IMR-90 (cell line): ENCODE measurements at regions not wholly inside any gene's neighbourhood (a gene's known extent, or its start where the extent isn't known, plus 50 kb on each side); places are given as distances from the start of the nearest gene placed in this dataset.
A peak's percentile ranks its signal among the peaks of the same experiment; 100 is the strongest.

Source experiments
- ATAC-seq: fragments of 200-7000 bp; cut with Tn5 transposase; 2 replicates; pipeline ENCODE4 v1.9.1; 2020; ENCODE audit warnings: low read depth, mild to moderate bottlenecking, moderate library complexity
- BruUV-seq: library from RNA; stranded (reverse); fragments of 400-500 nt; replicated peaks from 2 replicates; lab custom pipeline; 2021; lab: Mats Ljungman, UMichigan
- CTCF ChIA-PET: fragments of 300-600 bp; formaldehyde crosslinking; extraction: SDS; loops from one replicate; lab custom pipeline; 2021; ENCODE audit warnings: antibody characterized with exemption; lab: Yijun Ruan, JAX
- POLR2A ChIA-PET: fragments of 300-600 bp; sonication (Branson Sonifier 250); formaldehyde crosslinking; loops from one replicate; lab custom pipeline; 2022; ENCODE audit warnings: antibody characterized with exemption; ENCODE audit not compliant: unreplicated experiment; lab: Charles Lee
- DNase-seq: peaks from one replicate; pipeline ENCODE4 v3.0.0; 2013
- H2AFZ ChIP-seq: replicated peaks from 2 replicates; pipeline ENCODE3; 2013; ENCODE audit warnings: low read length, mild to moderate bottlenecking; ENCODE audit not compliant: poor library complexity
- H2AK5ac ChIP-seq: 2 replicates; pipeline ENCODE4 v1.6.1; 2013; ENCODE audit warnings: low read depth, low read length, inconsistent platforms
- H2AK9ac ChIP-seq: replicated peaks from 2 replicates; pipeline ENCODE3; 2013; ENCODE audit warnings: mild to moderate bottlenecking, low read depth, low read length, moderate library complexity; ENCODE audit not compliant: poor library complexity
- H2BK120ac ChIP-seq: 2 replicates; pipeline ENCODE4 v1.6.1; 2013; ENCODE audit warnings: low read depth, low read length, inconsistent platforms
- H2BK15ac ChIP-seq: 3 replicates; pipeline ENCODE4 v1.6.1; 2013; ENCODE audit warnings: low read depth, low read length, inconsistent platforms
- H2BK20ac ChIP-seq: 2 replicates; pipeline ENCODE4 v1.6.1; 2013; ENCODE audit warnings: low read depth, mild to moderate bottlenecking, inconsistent platforms, low read length, moderate library complexity
- H2BK5ac ChIP-seq: 2 replicates; pipeline ENCODE4 v1.6.1; 2013; ENCODE audit warnings: mild to moderate bottlenecking, low read depth, low read length, inconsistent platforms; ENCODE audit not compliant: poor library complexity, severe bottlenecking
- H3K14ac ChIP-seq: replicated peaks from 2 replicates; pipeline ENCODE4 v1.6.1; 2013; ENCODE audit warnings: low read depth, low read length, inconsistent platforms
- H3K18ac ChIP-seq: 2 replicates; pipeline ENCODE4 v1.6.1; 2013; ENCODE audit warnings: low read depth, low read length, control low read depth
- H3K23ac ChIP-seq: 2 replicates; pipeline ENCODE4 v1.6.1; 2013; ENCODE audit warnings: low read depth, low read length, inconsistent platforms
- H3K27ac ChIP-seq: 2 replicates; pipeline ENCODE4 v1.5.1; 2013; ENCODE audit warnings: mild to moderate bottlenecking, control low read depth, low read length; ENCODE audit not compliant: insufficient read depth
- H3K27me3 ChIP-seq: 2 replicates; pipeline ENCODE4 v1.6.1; 2013; ENCODE audit warnings: low read length; ENCODE audit not compliant: control insufficient read depth, insufficient read depth
- H3K36me3 ChIP-seq: 2 replicates; pipeline ENCODE4 v1.6.1; 2013; ENCODE audit warnings: low read length, mixed read lengths; ENCODE audit not compliant: control insufficient read depth, insufficient read depth
- H3K4ac ChIP-seq: 2 replicates; pipeline ENCODE4 v1.6.1; 2013; ENCODE audit warnings: low read depth, low read length, inconsistent platforms
- H3K4me1 ChIP-seq: 2 replicates; pipeline ENCODE4 v1.6.1; 2013; ENCODE audit warnings: low read length, mixed read lengths; ENCODE audit not compliant: control insufficient read depth, insufficient read depth
- H3K4me2 ChIP-seq: 2 replicates; pipeline ENCODE4 v1.6.1; 2013; ENCODE audit warnings: low read depth, mild to moderate bottlenecking, control low read depth, low read length, moderate library complexity
- H3K4me3 ChIP-seq: 2 replicates; pipeline ENCODE4 v1.5.1; 2013; ENCODE audit warnings: low read depth, mild to moderate bottlenecking, control low read depth, low read length, moderate library complexity; ENCODE audit not compliant: insufficient read depth
- H3K56ac ChIP-seq: 2 replicates; pipeline ENCODE4 v1.6.1; 2013; ENCODE audit warnings: low read length, inconsistent platforms; ENCODE audit not compliant: insufficient read depth; ENCODE audit errors: extremely low read depth
- H3K79me1 ChIP-seq, 2 experiments: 2 replicates each; pipeline ENCODE4 v1.6.1; 2013; ENCODE audit warnings: low read length in 2 of 2, inconsistent platforms in 1 of 2, low read depth in 1 of 2
- H3K9ac ChIP-seq: 2 replicates; pipeline ENCODE4 v1.6.1; 2013; ENCODE audit warnings: low read depth, low read length, control low read depth
- H3K9me1 ChIP-seq: 2 replicates; pipeline ENCODE4 v1.6.1; 2013; ENCODE audit warnings: low read length, inconsistent platforms; ENCODE audit not compliant: insufficient read depth
- H3K9me3 ChIP-seq: 2 replicates; pipeline ENCODE4 v1.6.1; 2013; ENCODE audit warnings: low read length; ENCODE audit not compliant: control insufficient read depth, insufficient read depth
- H4K20me1 ChIP-seq: 2 replicates; pipeline ENCODE4 v1.6.1; 2013; ENCODE audit warnings: low read length, inconsistent platforms; ENCODE audit not compliant: insufficient read depth
- H4K5ac ChIP-seq: 2 replicates; pipeline ENCODE4 v1.6.1; 2013; ENCODE audit warnings: mild to moderate bottlenecking, low read depth, low read length, control low read depth
- H4K8ac ChIP-seq, 2 experiments: 2 replicates each; pipeline ENCODE4 v1.6.1; 2013; ENCODE audit warnings: low read depth in 2 of 2, low read length in 2 of 2, control low read depth in 1 of 2, inconsistent platforms in 1 of 2
- H4K91ac ChIP-seq: 2 replicates; pipeline ENCODE4 v1.6.1; 2013; ENCODE audit warnings: low read depth, low read length, inconsistent platforms; ENCODE audit not compliant: insufficient read depth
- BHLHE40 ChIP-seq: fragments of 150-350 bp; IDR thresholded peaks from 2 replicates; pipeline ENCODE4 v1.6.1; 2016; ENCODE audit warnings: mild to moderate bottlenecking, low read depth, low read length
- CEBPB ChIP-seq: IDR thresholded peaks from 2 replicates; pipeline ENCODE4 v1.6.1; 2012; ENCODE audit warnings: low read depth, low read length, improper control_type of control experiment
- CTCF ChIP-seq: conservative IDR thresholded peaks from 2 replicates; pipeline ENCODE4 v1.5.1; 2012; ENCODE audit warnings: mild to moderate bottlenecking, low read depth, low read length, improper control_type of control experiment
- ELK1 ChIP-seq: fragments of 150-350 bp; IDR thresholded peaks from 2 replicates; pipeline ENCODE4 v1.6.1; 2016; ENCODE audit warnings: low read depth, mild to moderate bottlenecking, low read length, moderate library complexity, borderline replicate concordance
- FOS ChIP-seq: fragments of 150-350 bp; IDR thresholded peaks from 2 replicates; pipeline ENCODE4 v1.6.1; 2016; ENCODE audit warnings: low read depth, low read length
- MAFK ChIP-seq: IDR thresholded peaks from 2 replicates; pipeline ENCODE4 v1.6.1; 2012; ENCODE audit warnings: low read depth, low read length, improper control_type of control experiment
- MAZ ChIP-seq: IDR thresholded peaks from 2 replicates; pipeline ENCODE4 v1.6.1; 2012; ENCODE audit warnings: low read depth, mild to moderate bottlenecking, low read length, improper control_type of control experiment, moderate library complexity, borderline replicate concordance
- MXI1 ChIP-seq: IDR thresholded peaks from 2 replicates; pipeline ENCODE4 v1.6.1; 2012; ENCODE audit warnings: low read depth, mild to moderate bottlenecking, low read length, moderate library complexity, borderline replicate concordance
- NFE2L2 ChIP-seq: fragments of 150-350 bp; IDR thresholded peaks from 2 replicates; pipeline ENCODE4 v1.6.1; 2016; ENCODE audit warnings: low read depth, mild to moderate bottlenecking, low read length
- RCOR1 ChIP-seq: IDR thresholded peaks from 2 replicates; pipeline ENCODE4 v1.6.1; 2012; ENCODE audit warnings: mild to moderate bottlenecking, low read length, improper control_type of control experiment; ENCODE audit not compliant: insufficient replicate concordance
- RFX5 ChIP-seq: IDR thresholded peaks from 2 replicates; pipeline ENCODE4 v1.8.0; 2012; ENCODE audit warnings: low read depth, mild to moderate bottlenecking, low read length, moderate library complexity
- SMC3 ChIP-seq: fragments of 150-350 bp; IDR thresholded peaks from 2 replicates; pipeline ENCODE4 v1.6.1; 2016; ENCODE audit warnings: low read depth, mild to moderate bottlenecking, antibody characterized with exemption, low read length, moderate library complexity
- WGBS, 2 experiments: methylation state at CpG; one replicate each; pipeline versions ENCODE4 v1.1.5 to v1.1.7; 2013; ENCODE audit warnings: missing lambda C conversion rate in 2 of 2; ENCODE audit not compliant: insufficient read length in 1 of 2; ENCODE audit errors: extremely low coverage in 2 of 2; 5-methylcytosine and 5-hydroxymethylcytosine counted together
- dilution Hi-C: fragments of 300-500 bp; cut with HindIII; formaldehyde crosslinking; loops from one replicate; pipeline ENCODE4 v1.14.3; 2018; ENCODE audit warnings: low sequenced_read_pairs; ENCODE audit not compliant: unreplicated experiment
- in situ Hi-C: fragments of 300-500 bp; cut with MboI; formaldehyde crosslinking; loops from 3 replicates; pipeline ENCODE4 v1.14.3; 2019; ENCODE audit warnings: low sequenced_read_pairs, inconsistent platforms, mixed read lengths
- intact Hi-C: fragments of 100-400 bp; cut with micrococcal nuclease; formaldehyde crosslinking; loops from 2 replicates; pipeline ENCODE4 v1.10.0; 2022

GRCh38 chr2:8575834-8576423 is 105.9 kb upstream of the ID2 start:
- no peak for TF ChIP-seq ELK1
- TF ChIP-seq RFX5 = no peak
- no peak for TF ChIP-seq MAFK
- no peak for TF ChIP-seq NFE2L2
- TF ChIP-seq FOS = no peak
- no peak for TF ChIP-seq SMC3
- no peak for TF ChIP-seq BHLHE40
- no peak for TF ChIP-seq CTCF
- TF ChIP-seq RCOR1 = no peak
- TF ChIP-seq MAZ = no peak
- TF ChIP-seq CEBPB = no peak
- TF ChIP-seq MXI1 = no peak

More at GRCh38 chr2:8575834-8576423, 105.9 kb upstream of the ID2 start:
- Histone ChIP-seq H2BK120ac (no peak overlapping the region), H4K20me1 (no peaks in the 10 kb centered on the region), H3K27ac (no peak overlapping the region), H4K8ac (no peak overlapping the region), H2BK20ac (no peak overlapping the region), H2BK15ac (no peak overlapping the region), H3K23ac (no peak overlapping the region), H3K27me3 (no peaks in the 10 kb centered on the region), H2AK5ac (no peak overlapping the region), H3K18ac (no peak overlapping the region), H3K9me1 (peaks cover 4% of the 10 kb centered on the region; the same call in 1 of the 2 replicates), H3K4me1 (peaks cover 7% of the 10 kb centered on the region; the same call in 1 of the 2 replicates), H2AK9ac (no peak overlapping the region), H3K4me2 (no peak overlapping the region), H2AFZ (no peak overlapping the region), H3K9ac (no peak overlapping the region), H3K79me1 (no peaks in the 10 kb centered on the region), H3K4me3 (no peak overlapping the region), H3K4ac (no peak overlapping the region; the same call in 1 of the 2 replicates), H3K14ac (peak overlapping the region; percentile 79), H3K56ac (no peak overlapping the region), H3K9me3 (no peaks in the 10 kb centered on the region), H2BK5ac (no peak overlapping the region), H4K91ac (no peak overlapping the region), H4K5ac (no peak overlapping the region), H3K36me3 (no peaks in the 10 kb centered on the region)
- no TSS peak for BruUV-seq
- 55% methylated on average over 6 of the region's 14 CpGs; no CpG with 5 or more reads in 1 of the 2 experiments for WGBS, 2 experiments
- POLR2A ChIA-PET = no interaction called here
- DNase-seq = no peak
- no peak for ATAC-seq
- dilution Hi-C loops = no loop called here
- in situ Hi-C loops = no loop called here
- intact Hi-C loops = no loop called here
- CTCF ChIA-PET = no interaction called here
